Hematopoietic multipotent progenitor cell (in vitro differentiated cells): ENCODE measurements at regions not wholly inside any gene's neighbourhood (a gene's known extent, or its start where the extent isn't known, plus 50 kb on each side); places are given as distances from the start of the nearest gene placed in this dataset.
A peak's percentile ranks its signal among the peaks of the same experiment; 100 is the strongest.

Source experiments
- DNase-seq, 3 donors: peaks; one replicate each; pipeline ENCODE4 v3.0.0-alpha.2; 2011 to 2015; ENCODE audit warnings: low read depth in 2 of 3, low spot score in 2 of 3

DNA sequence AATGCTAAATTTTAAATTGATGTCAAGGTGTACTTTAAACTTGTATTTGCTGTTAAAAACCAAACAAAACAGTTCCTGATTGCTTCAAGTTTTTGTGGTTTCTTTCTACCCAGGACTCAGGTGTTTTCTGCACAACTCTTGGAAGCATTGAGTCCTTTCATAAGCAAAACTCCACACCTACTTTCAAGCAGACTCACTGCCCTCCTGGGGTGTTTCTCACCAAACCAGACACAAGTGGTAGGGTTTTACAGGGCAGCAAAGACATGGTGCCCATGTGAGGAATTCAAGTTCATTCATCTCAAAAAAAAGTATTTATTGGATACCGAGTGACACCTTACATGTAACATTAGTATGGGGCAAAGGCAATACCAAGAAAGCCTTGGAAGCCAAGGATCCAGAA lies 146.7 kb upstream of the BNIP2 start:
- no peak for DNase-seq

DNA sequence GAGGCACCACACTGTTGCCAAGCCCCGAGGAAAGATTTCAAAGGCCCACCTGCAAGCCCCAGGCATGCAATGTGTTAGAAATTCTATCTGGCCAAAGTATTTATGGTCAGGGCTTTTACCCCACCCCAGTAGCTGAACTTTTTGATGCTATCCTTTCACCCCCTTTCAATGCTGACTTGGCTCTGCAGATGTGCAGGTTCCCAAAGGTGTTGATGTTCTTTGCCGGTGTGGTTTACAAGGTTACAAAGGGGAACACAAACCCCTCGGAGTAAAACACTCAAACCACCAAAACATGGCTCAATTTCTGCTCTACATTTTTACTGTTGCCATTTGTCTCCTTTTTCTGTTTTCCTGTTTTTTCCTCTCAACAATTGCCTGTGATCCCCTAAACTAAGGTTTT lies 145.4 kb upstream of the BNIP2 start:
- DNase-seq, result no peak

DNA sequence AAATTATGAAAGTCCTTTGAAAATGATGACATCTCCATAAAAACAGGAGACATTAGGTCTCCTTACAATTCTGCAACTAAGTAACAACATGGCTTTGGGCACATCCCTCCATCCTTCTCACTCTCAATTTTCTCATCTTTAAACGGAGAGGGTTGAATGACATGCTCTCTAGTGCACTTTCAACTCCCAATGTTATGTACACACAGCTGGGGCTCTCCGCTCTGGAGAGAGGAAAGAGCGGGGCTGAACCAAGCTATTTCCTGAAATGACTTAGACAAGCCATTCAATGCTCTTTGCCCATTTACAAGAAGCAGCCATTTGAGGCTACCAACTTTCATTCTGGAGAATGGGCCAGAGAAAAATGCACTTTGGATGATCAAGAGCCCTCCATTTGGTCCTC lies 144.2 kb upstream of the BNIP2 start:
- DNase-seq, result no peak

DNA sequence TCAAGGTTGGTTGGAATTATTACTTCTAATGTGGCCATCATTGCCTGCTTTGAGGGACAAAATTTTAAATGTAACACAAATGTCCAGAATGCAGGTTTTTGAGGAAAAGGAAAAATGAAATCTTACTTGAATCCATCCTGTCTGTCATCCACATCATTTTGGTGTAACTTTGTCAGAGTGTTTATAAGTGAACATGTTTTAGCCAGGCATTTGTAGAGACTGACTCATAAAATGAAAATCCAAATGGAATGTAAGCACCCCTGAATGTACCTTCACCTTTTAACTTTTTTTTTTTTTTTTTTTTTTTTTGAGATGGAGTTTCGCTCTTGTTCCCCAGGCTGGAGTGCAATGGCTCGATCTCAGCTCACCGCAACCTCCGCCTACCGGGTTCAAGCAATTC lies 141.8 kb upstream of the BNIP2 start:
- no peak for DNase-seq

DNA sequence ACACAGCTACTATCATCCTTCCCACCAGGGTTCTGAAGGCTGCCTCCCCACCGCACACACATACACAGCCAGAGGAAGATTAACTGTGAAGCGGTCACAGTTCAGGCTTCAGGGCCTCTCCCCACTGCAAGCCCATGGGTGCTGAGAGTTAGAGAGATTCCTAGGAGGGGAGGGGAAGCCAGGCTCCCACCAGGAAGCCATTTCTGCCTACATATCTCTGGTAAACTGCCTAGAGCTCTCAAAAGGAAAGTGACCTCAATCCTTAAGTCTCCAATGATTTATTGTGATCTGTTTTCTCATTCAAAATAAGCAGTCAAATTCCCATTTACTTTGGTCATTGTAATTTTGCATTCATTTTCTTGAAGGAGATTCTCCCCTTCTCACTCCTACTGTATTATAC lies 141.0 kb upstream of the BNIP2 start:
- DNase-seq, result no peak

DNA sequence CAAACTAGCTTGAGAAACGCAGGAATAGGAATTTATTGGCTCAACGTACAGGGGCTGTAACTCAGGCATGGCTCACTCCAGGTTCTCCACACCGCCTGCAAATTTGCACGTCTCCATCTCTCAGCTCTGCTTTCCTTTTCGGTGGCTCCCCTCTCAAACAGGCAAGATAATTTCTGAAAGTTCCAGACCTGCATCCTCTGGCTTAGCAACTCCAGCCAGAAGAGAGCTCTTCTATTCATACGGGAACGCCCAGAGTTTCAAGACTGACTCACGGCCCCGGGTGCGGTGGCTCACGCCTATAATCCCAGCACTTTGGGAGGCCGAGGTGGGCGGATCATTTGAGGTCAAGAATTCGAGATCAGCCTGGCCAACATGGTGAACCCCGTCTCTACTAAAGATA lies 139.7 kb upstream of the BNIP2 start:
- no peak for DNase-seq

DNA sequence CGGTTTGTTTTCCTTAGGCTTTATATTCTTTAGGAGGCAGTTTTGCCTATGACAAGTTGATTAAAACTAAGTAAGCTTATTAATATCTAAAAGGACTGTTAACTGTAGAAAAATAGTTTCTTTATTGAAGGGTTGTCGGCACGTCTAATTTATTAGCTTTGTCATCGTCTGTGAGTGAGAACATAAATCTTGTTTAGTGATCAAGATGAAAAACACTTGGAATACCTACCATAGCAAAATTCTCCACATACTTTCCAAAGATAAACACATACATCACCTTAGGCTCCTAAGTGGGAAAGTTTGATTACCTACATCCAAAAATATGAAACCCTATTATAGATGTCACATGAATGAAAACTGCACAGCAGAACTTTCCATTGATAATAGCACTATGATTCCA lies 139.1 kb upstream of the BNIP2 start:
- DNase-seq, result no peak

DNA sequence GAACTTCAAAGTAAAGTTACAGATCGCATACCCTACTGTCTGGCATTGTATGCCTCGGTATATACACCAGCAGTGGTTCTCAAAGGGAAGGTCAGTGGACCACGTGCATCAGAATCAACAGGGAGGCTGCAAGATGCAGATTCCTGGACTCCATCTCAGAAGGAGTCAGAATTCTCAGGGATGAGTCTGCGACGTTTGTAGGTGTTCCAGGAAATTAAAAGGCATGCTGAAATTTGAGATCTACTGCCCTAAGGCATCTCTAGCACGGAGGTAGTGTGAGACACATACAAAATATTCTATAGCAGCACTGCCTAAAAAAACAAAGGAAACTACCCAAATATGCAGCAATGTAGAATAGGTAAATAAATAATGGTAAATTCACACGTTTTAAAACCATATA lies 136.8 kb upstream of the BNIP2 start:
- DNase-seq, result no peak

DNA sequence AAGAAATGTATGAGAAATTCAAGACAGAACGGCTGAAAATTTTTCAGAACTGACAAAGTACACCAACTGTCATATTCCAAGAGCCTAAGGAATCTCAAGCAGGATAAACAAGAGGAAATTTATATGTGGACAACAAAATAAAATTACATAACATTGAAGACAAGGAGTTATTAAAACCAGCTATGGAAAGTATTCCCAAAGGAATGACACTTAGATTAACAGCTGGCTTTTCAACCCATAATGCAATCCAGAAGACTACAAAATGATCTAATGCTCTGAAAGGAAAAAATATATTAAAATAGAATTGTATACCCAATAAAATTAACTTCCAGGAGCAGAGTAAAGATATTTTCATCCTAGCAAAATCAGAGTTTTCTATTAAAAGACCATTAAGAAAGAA lies 132.2 kb upstream of the BNIP2 start:
- no peak for DNase-seq

DNA sequence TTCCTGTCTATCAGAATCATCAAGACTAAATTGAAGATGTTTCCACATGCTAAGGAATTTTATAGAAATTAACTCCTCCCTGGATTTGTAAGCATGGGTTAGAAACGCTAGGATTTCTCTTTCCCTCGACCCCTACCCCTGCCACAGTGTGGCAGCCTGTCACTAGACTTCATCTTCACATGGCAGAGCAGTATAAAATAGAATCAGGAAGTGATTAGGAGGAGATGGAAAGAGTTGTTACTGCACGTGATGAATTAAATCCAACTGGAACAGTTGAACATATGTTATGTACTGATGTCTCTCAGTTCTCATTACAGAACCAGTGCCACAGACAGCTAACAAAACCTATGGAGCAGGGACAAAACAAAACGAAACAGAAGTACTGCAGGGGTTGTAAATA lies 130.0 kb upstream of the BNIP2 start:
- DNase-seq, result no peak

DNA sequence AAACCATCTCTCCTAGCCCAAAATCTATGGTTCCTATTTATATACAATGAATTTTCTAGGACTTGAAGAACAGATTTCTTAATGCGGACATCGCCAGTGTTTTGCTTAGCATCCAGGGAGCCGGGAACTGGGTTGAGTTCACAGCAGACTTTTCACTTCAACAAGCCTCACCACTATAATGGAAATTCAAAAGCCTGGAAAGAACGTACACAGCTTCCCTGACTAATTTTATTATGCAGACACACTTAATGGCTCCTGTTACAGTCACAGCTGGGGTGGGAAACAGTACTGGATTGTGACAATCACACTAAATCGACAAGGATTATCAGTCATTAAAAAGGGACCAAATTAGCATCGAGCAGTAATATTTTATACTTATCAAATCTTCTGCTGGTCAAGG lies 129.2 kb upstream of the BNIP2 start:
- no peak for DNase-seq

DNA sequence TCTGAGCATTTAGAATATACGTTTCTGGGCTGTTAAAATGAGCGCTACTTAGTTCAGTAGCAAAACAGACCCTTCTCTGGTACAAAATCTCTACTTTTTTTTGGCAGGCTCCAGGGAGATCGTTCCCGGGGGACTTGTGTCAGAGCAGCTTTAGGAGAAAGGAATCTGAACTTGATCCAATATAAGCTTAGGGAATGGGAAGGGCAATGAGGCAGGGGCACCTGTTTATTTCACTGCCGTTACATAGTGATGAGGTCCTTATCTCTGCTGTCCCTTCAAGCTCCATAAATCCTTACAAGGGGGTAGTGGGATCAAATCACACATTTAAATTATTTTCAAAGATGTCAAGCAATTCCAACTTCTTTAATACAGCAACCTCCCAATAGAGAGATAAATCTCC lies 128.7 kb upstream of the BNIP2 start:
- DNase-seq, result no peak

DNA sequence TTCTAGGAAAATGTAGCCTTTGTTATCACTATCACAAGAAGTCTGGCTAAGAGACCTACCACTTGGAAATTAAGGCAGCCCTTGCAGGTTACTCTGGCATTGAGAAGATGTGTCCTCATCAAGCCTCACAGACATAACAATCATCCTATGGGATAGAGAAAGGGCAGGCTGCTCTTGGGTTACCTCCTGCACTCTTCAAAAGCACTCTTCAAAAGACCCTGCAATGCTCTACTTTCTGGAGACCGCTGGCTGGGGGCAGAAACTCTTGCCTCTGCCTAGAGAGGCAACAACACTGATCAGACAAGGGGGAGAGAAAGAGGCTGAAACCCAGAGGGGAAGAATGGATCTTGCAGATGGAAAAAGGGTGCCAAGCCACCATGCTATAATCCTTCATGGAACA lies 127.9 kb upstream of the BNIP2 start:
- DNase-seq, result no peak

DNA sequence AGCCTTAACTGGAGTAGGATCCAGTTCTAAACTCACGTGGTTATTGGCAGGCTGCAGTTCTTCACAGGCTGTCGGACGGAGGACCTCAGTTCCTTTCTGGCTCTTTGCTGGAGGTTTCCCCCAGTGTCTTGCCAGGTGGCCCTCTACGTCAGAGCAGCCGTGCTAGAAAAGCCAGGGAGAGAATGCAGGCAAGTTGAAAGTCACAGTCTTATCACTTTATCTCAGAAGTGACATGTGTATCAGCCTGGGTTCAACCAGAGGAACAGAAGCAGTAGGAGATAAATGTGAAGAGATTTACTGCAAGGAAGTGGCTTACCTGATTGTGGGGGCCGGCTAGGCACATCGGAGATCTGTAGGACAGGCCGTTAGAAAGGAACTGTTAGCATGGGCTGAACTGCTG lies 125.3 kb upstream of the BNIP2 start:
- peak in 2 of 3 donors; percentile 28 to 40 for DNase-seq

DNA sequence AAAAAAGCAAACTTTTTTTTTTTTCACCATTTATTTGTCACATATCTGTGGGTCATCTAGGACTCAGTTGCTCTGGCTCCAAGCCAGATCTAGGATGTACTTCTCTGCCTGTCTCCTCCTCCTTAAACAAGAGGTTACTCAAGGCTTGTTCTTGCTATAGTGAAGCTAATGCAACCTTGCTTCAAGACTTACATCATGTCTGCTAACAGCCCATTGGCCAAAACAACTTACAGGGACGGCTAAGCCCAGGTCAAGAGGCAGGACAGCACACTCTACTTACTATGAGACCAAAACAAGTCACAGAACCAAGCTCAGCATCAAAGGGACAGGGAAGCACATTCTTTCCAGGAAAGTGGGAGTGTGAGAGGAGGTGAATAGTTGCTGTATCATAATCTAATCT lies 123.8 kb upstream of the BNIP2 start:
- DNase-seq, result no peak

DNA sequence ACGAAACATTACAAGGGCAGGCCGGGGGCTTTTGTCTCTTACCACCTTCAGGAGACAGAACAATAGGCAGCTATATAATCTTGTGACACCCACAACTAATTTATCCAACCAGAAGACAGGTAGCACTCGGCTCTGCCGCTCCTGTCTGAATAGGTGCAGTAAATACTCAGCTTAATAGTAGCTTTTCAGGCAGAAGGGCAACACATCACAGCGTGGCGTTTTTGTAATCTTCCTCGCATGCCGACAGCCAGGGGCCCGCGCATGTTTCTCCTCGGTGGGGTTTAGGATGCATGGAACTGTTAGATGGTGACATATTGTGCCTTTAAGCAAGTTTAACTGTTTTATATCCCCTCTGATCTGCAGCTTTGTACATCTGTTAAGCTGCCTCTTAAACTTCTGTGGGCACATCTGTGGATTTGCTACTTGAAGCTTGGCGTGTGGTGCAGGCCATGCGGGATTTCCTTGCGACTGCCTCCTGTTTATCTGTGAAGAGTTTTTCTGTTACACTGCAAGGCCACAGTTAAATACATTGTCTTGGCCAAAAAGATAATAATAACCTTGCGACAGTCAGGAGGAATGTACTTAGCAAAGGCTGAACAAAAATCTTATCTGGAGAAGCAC lies 123.2 kb upstream of the BNIP2 start:
- no peak for DNase-seq

DNA sequence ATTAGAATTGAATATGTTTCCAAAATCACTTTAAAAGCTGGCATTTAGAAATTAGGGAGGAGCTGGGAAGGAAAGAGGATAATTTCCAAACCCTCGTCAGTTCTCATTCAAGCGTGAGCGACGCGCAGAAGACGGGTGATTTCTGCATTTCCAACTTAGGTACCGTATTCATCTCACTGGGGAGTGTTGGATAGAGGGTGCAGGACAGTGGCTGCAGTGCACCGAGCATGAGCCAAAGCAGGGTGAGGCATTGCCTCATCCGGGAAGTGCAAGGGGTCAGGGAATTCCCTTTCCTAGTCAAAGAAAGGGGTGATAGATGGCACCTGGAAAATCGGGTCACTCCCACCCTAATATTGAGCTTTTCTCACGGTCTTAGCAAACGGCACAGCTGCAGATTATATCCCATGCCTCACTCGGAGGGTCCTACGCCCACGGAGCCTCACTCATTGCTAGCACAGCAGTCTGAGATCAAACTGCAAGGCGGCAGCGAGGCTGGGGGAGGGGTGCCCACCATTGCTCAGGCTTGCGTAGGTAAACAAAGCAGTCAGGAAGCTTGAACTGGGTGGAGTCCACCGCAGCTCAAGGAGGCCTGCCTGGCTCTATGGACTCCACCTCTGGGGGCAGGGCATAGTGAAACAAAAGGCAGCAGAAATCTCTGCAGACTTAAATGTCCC lies 114.3 kb upstream of the BNIP2 start:
- peak in 1 of 3 donors; percentile 53 for DNase-seq

DNA sequence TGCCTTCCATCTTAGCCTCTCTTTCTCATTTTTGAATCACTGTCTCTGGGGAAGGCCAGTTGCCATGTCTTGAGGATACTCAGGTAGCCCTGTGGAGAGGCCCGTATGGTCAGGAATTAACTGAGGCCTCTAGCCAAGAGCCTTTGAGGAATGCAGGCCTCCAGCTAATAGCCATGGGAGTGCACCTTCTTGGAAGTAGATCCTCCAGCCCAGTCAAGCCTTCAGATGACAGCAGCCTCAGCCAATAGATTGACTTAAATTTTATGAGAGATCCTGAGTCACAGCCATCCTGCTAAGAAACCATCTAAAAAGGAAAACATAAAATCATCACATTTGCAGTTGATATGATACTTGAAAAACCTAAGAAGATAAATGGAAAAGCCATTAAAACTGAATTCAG lies 112.5 kb upstream of the BNIP2 start:
- no peak for DNase-seq

DNA sequence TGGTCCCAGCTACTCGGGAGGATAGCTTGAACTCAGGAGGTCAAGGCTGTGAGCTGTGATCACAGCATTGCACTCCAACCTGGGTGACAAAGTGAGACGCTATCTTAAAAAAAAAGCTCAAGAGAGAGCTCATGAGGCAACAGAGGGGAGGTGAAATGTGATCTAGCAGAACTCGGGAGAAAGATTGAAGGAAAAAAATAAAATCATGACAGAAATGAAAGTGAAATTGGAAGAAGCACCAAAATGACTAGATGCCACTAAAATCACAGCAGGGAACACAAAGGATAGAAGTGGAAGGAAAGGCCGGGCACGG lies 109.4 kb upstream of the BNIP2 start:
- DNase-seq, result no peak

DNA sequence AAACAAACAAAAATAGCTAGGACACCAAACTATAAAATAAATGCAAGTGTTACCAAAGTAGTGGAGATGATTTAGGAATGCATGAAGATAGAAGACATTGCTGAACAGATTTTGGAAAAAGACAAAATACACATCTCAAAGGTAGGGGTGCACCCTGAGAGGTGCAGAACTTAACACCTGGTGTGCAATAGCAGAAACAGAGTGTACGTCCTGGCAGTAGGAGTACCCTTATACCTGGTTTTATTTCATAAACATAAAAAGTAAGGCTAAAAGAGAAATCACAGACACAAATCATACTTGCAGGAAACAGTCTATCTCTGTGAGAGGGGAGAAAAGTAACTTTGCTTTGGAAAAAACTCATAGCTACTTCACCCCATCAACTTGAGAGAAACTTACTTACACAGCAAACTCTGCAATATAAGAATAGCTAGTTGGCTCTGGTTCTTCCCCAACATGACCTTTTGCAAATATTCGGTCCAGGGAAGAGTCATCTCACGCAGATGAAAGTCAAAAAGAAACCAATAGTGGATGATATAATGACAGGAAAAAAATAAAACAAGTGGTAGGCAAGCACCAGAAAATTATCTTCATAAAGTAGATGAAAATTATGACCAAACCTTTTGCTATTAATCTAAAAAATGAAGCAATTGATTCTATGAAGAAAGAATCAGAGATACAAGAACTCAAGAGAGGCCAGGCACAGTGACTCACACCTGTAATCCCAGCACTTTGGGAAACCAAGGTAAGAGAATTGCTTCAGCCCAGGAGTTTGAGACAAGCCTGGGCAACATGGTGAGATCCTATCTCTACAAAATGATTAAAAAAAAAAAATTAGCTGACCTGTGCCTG lies 108.9 kb upstream of the BNIP2 start:
- DNase-seq, result no peak

DNA sequence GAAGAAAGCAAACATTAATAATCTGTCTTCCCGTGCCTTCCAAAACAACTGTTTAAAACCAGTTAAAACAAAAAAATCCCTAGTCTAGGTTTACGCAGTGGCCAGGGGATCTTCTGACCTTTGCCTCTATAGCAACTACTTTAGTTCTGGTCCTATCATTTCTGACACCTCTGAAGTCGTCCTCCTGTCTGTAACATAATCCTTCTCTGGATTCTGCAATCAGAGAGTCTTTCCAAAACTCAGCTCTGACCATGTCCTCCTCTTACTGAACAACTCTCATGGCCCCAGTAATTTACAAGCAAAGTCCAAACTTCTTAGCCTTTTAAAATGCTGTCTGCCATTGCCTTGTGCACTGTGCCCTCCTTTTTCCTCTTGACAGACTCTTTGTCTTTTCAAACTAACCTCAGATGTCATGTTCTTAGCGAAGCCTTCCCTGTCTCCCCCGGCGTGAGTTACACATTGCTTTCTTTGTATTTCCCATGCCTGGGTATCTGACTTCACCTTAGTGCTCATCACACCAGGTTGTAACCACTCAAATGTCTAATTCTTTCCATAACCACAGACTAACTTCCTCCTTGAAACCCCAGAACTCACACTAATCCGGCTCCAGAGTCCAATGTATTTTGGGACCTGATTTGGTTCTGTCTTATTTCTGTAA lies 105.2 kb upstream of the BNIP2 start:
- DNase-seq, result no peak

DNA sequence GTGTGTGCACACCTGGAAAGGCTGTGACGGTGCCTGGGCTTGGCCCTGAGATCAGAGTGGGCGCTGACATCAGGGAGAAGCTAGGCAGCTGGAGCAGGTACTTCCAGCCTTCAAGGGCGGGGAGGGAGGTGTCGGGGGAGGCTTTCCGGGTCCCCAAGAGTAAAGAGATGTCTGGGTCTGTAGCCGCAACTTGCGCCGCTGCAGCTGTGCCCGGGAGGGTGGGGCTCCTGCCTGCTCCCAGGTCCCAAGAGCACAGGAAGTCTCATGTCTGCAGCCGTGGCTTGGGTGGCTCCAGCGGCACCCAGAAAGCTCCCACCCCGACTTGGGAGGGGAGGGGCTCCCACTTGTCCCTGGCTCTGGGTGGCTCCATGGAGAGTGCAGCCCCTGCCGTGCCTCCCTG lies 103.2 kb upstream of the BNIP2 start:
- DNase-seq, result no peak
